Right ventricle myocardium superior (tissue), 1 donor: ENCODE measurements at regions not wholly inside any gene's neighbourhood (a gene's known extent, or its start where the extent isn't known, plus 50 kb on each side); places are given as distances from the start of the nearest gene placed in this dataset.

Experiments used
- ATAC-seq: fragments of 200-7000 bp; cut with Tn5 transposase; one replicate; pipeline ENCODE4 v1.9.1; 2020; ENCODE audit warnings: mild to moderate bottlenecking; ENCODE audit not compliant: poor library complexity
- DNase-seq: peaks from one replicate; pipeline ENCODE4 v3.0.0-alpha.2; 2020
- intact Hi-C: fragments of 100-400 bp; cut with DNase I; formaldehyde crosslinking; loops from one replicate; pipeline ENCODE4 v1.11.2; 2022
- donor health status: DM: no; HTN: yes; CAD: no; lungs with severe emphysema.

DNA sequence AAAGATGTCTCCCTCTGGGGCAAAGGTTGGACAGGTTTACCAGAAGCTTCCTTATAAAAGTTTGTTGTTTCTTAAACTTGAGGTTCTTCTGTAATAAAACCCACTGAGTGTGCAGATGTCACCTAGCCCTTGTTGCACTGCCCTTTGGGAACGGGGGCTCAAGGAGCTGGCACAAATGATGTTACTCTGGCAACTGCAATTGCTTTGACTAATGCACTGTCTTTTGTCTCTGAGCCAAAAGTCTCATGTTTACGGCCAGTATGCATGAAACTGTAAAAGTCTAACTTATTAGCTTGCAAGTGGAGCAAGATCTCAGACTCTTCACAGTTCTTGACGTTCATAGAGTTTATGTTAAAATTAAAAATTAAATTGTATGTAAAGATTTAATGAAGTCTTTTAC lies 655.7 kb downstream of the EPHA7 start:
- intact Hi-C loops, result no loop called here
- ATAC-seq (no peak), DNase-seq (no peak)

DNA sequence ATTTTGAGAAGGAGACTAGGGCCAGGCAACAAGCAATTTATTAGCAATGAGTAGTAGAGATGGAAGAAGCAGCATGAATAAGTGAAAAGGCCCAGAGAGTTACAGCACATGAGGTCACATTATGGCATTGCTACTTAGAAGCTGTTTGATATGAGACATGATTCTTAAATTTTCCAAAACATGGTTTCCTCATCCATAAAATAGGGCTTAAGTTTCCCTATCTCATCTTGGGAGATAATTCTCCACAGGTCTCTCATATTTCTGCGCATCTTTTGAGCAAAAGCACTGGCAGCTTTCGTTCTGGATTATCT lies 656.1 kb downstream of the EPHA7 start:
- intact Hi-C loops, result no loop called here
- DNase-seq (no peak), ATAC-seq (no peak)

DNA sequence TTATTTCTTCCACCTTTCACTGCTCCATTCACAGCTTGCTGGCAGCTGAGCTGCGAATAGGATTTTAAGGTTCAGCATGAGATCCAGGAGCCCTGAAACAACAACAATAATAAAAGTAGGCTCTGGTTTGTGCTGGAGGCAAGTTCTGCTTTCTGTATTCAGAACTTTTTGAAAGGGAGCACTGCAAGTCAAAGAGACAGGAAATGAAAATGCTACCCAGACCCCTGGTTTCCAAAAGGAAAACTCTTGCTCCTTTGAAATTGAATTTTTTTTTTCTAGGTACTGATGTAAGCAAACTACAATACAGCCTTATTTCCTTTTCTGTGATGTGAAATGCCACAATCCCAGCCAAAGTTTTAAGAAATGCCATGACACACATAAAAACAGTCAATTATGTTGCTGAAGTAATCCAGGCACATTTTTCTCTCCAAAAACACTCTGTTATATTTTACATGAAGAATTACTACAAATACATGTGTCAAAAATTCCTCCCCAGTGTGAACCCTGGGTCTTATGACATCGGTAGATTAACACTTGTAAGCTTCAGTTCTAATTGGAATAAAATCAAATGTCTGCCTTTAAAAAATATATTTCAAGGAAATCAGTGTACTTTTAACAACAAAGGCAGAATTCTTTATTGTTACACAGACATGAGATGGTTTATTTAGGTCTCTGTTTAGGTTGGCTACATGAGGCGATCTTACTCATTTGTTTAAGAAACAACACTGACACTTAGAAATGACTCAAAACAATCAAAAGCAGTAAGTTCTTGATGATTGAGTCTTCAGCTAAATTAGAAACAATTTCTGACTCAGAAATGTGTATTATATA lies 656.7 kb downstream of the EPHA7 start:
- ATAC-seq (no peak), DNase-seq (no peak)
- intact Hi-C loops, result no loop called here

DNA sequence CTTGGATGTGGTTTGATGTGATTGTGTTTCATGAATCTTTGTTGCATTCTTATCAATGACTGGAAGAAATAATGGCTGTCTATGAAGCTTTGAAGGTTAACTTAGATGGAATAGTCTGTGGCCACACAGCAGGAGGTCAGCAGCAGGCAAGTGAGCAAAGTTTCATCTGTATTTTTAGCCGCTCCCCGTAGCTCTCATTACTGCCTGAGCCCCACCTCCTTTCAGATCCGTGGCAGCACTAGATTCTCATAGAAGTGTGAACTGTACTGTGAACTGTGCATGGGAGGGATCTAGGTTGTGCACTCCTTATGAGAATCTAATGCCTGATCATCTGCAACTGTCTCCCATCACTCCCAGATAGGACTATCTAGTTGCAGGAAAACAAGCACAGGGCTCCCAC lies 660.2 kb downstream of the EPHA7 start:
- intact Hi-C loops, result no loop called here
- ATAC-seq, result no peak
- no peak for DNase-seq

DNA sequence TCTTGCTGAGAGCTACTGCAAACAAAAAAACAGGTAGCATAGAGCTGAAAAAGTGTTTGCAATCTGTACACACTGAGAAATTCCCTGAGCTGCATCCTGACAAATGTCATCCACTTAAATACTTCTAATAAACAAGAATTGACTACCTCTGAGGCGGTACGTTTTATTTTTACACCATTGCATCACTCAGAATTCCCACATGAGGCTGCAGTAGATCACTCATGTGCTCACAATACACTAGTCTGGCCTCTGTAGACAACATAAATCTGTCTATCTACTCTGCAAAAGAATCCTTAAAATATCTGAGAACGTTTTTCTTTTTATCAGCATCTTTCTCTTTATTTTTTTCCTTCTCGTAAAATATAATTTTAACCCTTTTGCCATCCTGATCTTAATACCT lies 661.4 kb downstream of the EPHA7 start:
- intact Hi-C loops, result no loop called here
- DNase-seq (no peak), ATAC-seq (no peak)

DNA sequence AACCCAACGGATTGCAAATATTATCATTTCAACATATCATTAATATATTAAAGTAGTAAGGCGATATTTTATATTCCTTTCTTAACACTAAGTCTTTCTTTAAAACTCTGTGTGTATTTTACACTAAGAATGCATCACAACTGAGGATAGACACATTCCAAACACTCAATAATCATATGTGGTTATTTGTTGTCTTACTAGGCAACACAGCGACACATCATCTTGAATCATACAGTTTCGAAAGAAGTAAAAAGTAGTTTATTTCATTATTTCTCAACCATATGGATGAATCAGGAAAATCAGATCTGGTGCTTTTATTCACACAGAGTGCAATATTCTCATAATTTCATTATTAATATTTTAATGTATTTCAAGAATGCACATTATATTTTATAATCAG lies 662.4 kb downstream of the EPHA7 start:
- intact Hi-C loops, result no loop called here
- DNase-seq (no peak), ATAC-seq (no peak)

DNA sequence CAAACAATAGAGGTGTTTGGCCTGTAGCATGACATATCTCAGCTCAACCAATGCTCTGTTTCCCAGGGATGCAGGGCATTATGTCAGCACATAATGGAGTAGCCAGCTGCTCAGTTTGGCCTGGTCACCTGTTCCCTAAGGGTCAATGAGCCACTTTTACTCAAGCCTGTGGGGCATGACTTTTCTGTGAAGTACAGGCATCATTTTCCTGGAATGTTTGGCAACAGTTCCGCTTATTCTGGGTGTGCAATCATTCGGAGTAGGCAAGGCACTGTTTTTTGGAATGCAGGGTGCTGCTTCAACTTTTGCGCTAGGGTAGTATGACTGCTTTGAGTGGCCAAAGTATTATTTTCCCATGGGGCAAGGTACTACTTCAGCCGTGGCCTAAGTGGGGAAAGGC lies 665.4 kb downstream of the EPHA7 start:
- intact Hi-C loops, result no loop called here
- ATAC-seq, result no peak
- no peak for DNase-seq

DNA sequence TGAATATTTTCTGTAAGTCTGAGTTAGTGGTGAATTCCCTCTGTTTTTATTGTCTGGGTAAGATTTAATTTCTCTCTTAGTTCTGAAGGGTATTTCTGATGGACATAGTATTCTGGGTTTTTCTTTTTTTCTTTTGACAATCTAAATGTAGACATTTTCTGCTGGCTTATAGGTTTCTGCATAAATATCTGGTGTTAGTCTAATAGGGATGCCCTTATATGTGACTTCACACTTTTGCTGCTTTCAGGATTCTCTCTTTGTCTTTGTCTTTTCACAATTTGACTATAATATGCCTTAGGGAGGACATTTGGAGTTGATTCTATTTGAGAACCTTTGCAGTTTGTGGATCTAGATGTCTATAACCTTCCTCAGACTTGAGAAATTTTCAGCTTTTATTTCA lies 667.2 kb downstream of the EPHA7 start:
- DNase-seq (no peak), ATAC-seq (no peak)
- intact Hi-C loops, result no loop called here

DNA sequence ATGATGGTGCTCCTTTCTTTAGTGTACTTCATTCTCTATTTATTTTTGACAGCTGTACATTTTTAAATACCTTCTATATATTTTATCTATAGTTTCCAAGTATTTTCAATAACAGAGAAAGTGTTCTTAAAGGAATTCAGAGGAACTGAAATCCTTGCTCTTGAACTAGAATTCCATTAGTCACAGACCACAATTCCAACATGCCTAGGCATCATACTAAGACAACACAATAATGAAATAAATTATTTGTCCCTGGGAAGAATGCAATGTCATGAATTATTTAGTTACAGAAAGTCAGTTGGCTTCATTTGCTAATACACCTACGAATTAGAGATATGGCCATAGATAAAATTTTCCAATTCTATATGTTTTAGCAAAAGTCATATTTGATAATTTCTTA lies 671.2 kb downstream of the EPHA7 start:
- intact Hi-C loops, result no loop called here
- ATAC-seq, result no peak
- no peak for DNase-seq

DNA sequence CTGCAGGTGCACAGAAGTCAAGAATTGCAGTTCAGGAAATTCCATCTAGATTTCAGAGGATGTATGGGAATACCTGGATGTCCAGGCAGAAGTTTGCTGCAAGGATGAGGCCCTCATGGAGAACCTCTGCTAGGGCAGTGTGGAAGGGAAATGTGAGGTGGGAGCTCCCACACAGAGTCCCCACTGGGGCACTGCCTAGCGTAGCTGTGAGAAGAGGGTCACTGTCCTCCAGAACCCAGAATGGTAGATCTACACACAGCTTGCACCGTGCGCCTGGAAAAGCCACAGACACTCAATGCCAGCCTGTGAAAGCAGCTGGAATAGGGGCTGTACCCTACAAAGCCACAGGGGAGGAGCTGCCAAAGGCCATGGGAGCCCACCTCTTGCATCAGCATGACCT lies 681.4 kb downstream of the EPHA7 start:
- no peak for DNase-seq
- ATAC-seq, result no peak
- intact Hi-C loops, result no loop called here

DNA sequence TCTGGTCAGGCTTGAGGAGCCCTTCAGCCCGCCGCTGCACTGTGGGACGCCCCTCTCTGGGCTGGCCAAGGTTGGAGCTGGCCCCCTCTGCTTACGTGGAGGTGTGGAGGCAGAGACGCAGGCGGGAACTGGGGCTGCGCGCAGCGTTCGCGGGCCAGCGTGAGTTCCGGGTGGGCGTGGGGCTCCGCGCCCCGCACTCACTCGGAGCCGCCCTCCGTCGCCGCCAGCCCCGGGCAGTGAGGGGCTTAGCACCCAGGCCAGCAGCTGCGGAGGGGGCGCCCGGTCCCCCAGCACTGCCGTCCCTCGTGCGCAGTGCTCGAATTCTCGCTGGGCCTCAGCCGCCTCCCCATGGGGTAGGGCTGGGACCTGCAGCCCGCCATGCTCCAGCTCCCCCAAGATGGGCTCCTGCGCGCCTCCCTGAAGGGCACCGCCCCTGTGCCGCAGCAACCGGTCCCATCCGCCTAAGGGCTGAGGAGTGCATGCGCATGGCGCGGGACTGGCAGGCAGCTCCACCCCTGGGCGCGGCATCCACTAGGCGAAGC lies 695.9 kb downstream of the EPHA7 start:
- DNase-seq (no peak), ATAC-seq (no peak)
- intact Hi-C loops, result no loop called here

DNA sequence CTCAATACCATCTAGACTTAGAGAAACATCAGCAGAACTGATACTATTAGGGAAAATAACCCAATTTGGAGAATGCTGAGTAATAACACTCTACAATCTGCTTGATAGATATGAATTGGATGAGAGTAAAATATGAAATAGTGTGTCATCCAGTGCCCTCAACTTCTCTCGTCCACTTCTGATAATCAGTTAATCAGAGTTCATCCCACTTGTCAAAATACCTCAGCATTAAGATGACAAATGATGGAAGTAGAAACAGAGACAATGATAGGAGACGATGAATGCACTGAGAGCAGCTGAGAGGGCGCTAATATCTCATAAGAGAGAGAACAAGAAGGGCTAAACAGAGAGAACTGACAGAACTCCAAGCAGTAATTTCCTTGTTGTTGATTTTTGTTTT lies 699.6 kb downstream of the EPHA7 start:
- ATAC-seq, result no peak

DNA sequence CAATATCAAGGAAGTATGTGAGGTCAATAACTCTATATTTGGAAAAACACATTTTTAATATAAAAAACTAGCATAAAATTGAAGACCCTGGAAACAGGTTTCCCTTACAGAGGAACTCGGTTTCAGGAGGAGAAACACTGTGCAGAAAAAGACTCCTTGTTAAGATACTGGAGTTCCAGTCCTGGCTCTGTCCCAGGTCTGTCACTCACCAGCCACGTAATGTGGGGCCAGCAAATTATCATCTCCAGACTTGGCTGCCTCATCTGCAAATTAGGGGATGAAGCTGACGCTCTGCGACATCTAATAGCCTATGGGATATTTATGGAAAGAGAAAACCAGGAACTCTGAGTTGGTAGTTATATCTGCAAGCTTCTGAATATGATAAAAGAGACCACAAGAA lies 702.7 kb downstream of the EPHA7 start:
- ATAC-seq (no peak), DNase-seq (no peak)
- intact Hi-C loops, result no loop called here

More for the DNA sequence above, 699.6 kb downstream of the EPHA7 start:
- no peak for DNase-seq
- intact Hi-C loops, result no loop called here

DNA sequence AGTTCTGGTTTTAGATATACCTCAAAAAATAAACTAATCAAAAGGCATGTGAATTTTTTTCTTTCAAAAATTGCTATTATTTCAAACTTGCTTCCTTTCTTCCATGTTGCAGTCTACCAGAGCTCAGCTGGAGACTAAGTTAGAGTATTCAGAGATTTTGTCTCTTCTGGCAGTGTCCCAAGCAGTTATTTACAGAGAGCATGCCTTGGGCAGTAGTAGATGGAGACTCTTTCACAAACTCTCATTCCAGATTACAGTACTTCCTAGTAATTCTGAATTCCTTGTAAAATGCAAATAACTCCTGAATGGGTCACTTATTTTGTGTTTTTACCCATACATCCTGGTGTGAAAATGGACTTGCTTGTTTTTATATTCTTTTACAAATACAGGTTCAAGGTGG lies 703.4 kb downstream of the EPHA7 start:
- no peak for ATAC-seq

DNA sequence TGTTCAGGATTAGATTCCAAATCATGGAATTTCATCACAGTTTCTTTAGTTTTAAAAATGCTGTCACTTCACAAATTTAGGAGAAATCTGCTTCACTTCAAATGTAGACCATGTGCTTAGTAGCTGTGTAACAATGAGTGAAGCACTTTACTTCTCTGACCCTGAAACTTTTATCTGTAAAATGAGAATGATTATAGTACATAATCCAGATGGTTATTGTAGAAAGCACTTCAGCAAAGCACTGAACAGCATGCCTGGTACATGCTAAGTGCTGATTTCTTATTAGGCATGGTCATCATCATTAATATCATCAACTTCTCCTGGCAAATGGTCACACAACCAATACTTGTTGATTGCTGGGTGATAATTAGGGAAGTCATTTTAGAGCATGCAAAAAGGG lies 705.0 kb downstream of the EPHA7 start:
- intact Hi-C loops, result no loop called here
- ATAC-seq, result no peak
- no peak for DNase-seq

More for the DNA sequence above, 703.4 kb downstream of the EPHA7 start:
- intact Hi-C loops, result no loop called here
- DNase-seq, result no peak

DNA sequence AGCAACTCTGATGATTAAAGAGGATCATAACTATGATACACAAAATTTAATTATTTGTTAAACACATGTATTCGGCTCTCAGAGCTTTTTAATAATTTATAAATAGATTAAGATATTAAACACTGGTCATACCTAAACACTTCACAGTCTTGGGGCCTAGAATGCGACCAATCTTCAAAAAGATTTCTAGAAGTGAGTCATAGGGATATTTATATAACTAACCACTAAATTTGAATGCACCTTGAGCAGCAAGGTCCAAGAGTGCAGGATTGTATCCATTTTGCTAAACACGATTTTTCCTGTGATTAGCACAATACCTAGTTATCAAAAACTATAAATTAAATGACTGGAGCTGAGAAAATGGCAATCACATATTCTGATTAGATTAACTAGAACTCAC lies 709.3 kb downstream of the EPHA7 start:
- no peak for ATAC-seq
- intact Hi-C loops, result no loop called here

DNA sequence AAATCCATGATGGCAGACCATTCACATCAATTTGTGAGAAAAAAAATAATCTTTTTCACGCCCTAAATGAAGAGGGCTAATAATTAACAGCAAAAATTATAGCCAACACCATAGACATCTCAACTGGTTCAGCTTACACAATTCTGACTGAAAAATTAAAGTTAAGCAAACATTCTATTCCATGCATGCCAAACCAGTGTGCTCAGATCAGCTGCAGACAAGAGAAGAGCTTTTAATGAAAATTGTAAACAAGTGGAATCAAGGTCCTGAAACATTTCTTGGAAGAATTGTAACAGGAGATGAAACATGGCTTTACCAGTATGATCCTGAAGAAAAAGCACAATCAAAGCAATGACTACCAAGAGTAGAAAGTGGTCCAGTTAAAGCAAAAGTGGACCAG lies 710.4 kb downstream of the EPHA7 start:
- intact Hi-C loops, result no loop called here
- DNase-seq, result no peak
- no peak for ATAC-seq

More for the DNA sequence above, 709.3 kb downstream of the EPHA7 start:
- DNase-seq, result no peak

DNA sequence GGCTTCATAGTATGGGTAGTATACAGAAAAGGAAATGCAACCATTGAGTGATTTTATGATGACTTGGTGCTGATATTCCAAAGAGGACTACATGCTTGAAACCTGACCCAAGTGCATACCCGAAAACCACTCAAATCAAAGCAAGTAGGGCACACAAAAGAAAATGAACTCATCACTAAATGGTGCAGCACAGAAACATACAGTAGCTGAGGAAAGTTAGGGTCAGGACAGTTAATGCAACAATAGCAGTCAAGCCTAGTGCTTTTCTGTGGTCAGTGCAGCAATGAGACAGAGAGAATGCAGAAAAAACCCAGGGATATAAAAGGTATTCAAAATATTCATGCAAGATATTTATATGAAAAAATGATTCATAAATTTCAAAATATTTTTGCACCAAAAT lies 711.1 kb downstream of the EPHA7 start:
- no peak for DNase-seq
- intact Hi-C loops, result no loop called here
- ATAC-seq, result no peak

DNA sequence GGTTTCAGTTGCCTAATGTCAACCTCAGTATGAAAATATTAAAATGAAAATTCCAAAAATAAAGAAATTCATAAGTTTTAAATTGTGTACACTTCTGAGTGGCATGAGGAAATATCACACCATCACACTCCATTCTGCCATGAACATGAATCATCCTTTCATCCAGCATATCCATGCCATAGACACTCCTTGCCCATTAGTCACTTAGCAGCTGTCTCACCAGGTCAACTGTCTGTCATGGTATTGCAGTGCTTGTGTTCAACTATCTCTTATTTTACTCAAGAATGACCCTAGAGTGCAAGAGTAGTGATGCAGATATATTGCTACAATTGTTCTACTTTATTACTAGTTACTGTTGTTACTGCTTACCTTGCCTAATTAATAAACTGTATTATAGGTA lies 712.4 kb downstream of the EPHA7 start:
- no peak for ATAC-seq

DNA sequence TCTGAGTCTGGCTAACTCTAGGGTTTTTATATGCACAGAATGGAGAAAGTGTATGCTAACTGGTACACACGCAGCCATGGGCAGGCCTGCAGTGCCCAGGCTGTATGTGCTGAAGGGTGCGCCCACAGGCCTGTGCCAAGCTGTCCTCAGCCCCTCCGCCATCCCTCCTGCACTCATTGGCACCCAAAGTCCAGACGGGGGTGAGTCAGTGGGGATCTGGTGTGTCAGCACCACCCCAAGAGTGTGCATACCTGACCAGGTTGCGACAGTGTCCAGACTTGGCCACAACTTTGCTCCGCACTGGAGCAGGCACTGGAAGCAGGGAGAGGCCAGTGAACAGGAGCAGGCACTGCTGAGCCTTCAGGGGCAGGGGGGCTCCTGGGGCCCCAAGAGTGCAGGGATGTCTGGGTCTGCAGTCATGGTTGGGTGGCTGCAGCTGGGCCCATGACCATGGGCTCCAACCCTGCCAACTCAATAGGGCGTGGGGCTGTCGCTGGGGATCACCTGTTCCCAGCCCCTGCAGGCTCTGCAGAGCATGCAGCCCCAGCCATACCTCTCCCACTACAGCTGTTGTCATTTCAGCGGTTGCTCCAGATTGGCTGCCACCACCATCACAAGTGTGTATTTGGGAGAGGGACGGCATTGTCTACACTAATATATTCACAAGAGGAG lies 717.8 kb downstream of the EPHA7 start:
- ATAC-seq (no peak), DNase-seq (no peak)
- intact Hi-C loops, result no loop called here

More for the DNA sequence above, 712.4 kb downstream of the EPHA7 start:
- DNase-seq, result no peak
- intact Hi-C loops, result no loop called here
